Astrocyte of the spinal cord (primary cell): ENCODE measurements at regions not wholly inside any gene's neighbourhood (a gene's known extent, or its start where the extent isn't known, plus 50 kb on each side); places are given as distances from the start of the nearest gene placed in this dataset.
A peak's percentile ranks its signal among the peaks of the same experiment; 100 is the strongest.

Experiments used
- DNase-seq: peaks from one replicate; pipeline ENCODE4 v3.0.0; 2011; ENCODE audit warnings: low read depth, low spot score
- H3K4me3 ChIP-seq: 2 replicates; pipeline ENCODE4 v1.5.1; 2011; ENCODE audit warnings: low read depth, mild to moderate bottlenecking, low read length, moderate library complexity
- CTCF ChIP-seq: IDR thresholded peaks from 2 replicates; pipeline ENCODE4 v1.5.1; 2012; ENCODE audit warnings: low read depth, mild to moderate bottlenecking, low read length, inconsistent platforms
- in situ Hi-C: cut with HindIII; loops from 2 replicates; pipeline ENCODE4 v1.10.0; 2017; ENCODE audit warnings: low sequenced_read_pairs

- in situ Hi-C loops: no loop called here
- no peak for DNase-seq
- no peak overlapping the region for H3K4me3 ChIP-seq
- no peak for TF ChIP-seq CTCF
These were observed 738.7 kb downstream of the C12orf50 start for GRCh38 chr12:87290505-87290904.

- no peak overlapping the region for H3K4me3 ChIP-seq
- no peak for DNase-seq
- in situ Hi-C loops: no loop called here
These were observed 745.3 kb downstream of the C12orf50 start for GRCh38 chr12:87283886-87284285.

GRCh38 chr12:87283111-87283510 lies 746.1 kb downstream of the C12orf50 start:
- no peak for TF ChIP-seq CTCF
- in situ Hi-C loops: no loop called here
- no peak for DNase-seq
- H3K4me3 ChIP-seq: no peak overlapping the region

More at GRCh38 chr12:87283886-87284285, 745.3 kb downstream of the C12orf50 start:
- no peak for TF ChIP-seq CTCF

- no peak overlapping the region for H3K4me3 ChIP-seq
- no peak for TF ChIP-seq CTCF
- in situ Hi-C loops: no loop called here
- DNase-seq: no peak
These were observed 748.3 kb downstream of the C12orf50 start for GRCh38 chr12:87280893-87281292.

GRCh38 chr12:87280356-87280755 lies 748.8 kb downstream of the C12orf50 start:
- H3K4me3 ChIP-seq: no peak overlapping the region
- no peak for TF ChIP-seq CTCF
- in situ Hi-C loops: no loop called here
- no peak for DNase-seq

GRCh38 chr12:87274594-87275245 lies 754.5 kb downstream of the C12orf50 start:
- peak; percentile 43 for DNase-seq
- in situ Hi-C loops: no loop called here
- TF ChIP-seq CTCF: peak; percentile 71
- no peak overlapping the region for H3K4me3 ChIP-seq

- TF ChIP-seq CTCF: no peak
- no peak overlapping the region for H3K4me3 ChIP-seq
- in situ Hi-C loops: no loop called here
- DNase-seq: no peak
These were observed 756.4 kb downstream of the C12orf50 start for GRCh38 chr12:87272851-87273250.
